ENCODE measurements at regions not wholly inside any gene's neighbourhood (a gene's known extent, or its start where the extent isn't known, plus 50 kb on each side); places are given as distances from the start of the nearest gene placed in this dataset.

DNA sequence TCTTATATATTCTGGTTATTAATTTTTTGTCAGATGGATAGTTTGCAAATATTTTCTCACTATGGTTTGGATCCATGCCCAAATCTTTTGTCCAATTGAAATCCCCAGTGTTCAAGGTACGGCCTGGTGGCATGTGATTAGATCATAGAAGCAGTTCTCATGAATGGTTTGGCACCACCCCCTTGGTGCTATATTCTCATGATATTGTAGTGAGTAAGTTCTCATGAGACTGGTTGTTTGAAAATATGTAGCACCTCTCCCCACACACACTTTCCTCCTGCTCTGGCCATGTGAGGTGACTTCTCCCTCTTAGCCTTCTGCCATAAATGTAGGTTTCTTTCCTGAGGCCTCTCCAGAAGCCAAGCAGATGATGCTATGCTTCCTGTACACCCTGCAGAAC is 107.7 kb upstream of the KYNU start:
- Mint-ChIP-seq H3K4me3 (ENCODE audit: unreplicated experiment) (no peak overlapping the region), H3K9me3 (ENCODE audit: unreplicated experiment) (peaks cover 3% of the 10 kb centered on the region), H3K36me3 (ENCODE audit: unreplicated experiment) (peaks cover 10% of the 10 kb centered on the region), H3K27me3 (ENCODE audit: unreplicated experiment) (no peaks in the 10 kb centered on the region), H3K27ac (ENCODE audit: unreplicated experiment) (no peak overlapping the region), H3K4me1 (ENCODE audit: low read depth, unreplicated experiment) (no peaks in the 10 kb centered on the region)
- TF ChIP-seq, protein P1, sequence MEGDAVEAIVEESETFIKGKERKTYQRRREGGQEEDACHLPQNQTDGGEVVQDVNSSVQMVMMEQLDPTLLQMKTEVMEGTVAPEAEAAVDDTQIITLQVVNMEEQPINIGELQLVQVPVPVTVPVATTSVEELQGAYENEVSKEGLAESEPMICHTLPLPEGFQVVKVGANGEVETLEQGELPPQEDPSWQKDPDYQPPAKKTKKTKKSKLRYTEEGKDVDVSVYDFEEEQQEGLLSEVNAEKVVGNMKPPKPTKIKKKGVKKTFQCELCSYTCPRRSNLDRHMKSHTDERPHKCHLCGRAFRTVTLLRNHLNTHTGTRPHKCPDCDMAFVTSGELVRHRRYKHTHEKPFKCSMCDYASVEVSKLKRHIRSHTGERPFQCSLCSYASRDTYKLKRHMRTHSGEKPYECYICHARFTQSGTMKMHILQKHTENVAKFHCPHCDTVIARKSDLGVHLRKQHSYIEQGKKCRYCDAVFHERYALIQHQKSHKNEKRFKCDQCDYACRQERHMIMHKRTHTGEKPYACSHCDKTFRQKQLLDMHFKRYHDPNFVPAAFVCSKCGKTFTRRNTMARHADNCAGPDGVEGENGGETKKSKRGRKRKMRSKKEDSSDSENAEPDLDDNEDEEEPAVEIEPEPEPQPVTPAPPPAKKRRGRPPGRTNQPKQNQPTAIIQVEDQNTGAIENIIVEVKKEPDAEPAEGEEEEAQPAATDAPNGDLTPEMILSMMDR (IDR thresholded peaks at IDR 0.05; ENCODE audit: partially characterized antibody, unreplicated experiment): no peak
- no peak for DNase-seq

DNA sequence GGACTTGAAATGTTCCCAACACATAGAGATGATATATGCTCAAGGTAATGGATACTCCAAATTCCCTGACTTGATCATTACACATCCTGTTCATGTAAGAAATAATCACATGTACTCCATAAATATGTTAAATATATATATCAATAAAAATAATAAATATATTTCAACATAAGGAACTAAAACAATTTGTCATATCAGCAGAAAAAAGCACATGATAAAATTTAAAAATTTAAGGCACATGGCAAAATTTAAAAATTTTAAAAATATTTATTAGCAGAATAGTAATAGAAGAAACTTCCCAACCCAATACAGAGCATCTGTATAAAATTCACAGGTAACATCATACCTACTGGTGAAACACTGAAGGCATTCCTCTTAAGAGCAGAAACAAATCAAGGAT is 109.6 kb upstream of the KYNU start:
- H3K36me3 Mint-ChIP-seq (ENCODE audit: unreplicated experiment): peaks cover 10% of the 10 kb centered on the region
- TF ChIP-seq, protein P1 (IDR thresholded peaks at IDR 0.05; ENCODE audit: partially characterized antibody, unreplicated experiment): no peak
- no peaks in the 10 kb centered on the region for H3K4me1 Mint-ChIP-seq (ENCODE audit: low read depth, unreplicated experiment)
- H3K9me3 Mint-ChIP-seq (ENCODE audit: unreplicated experiment): peaks cover 3% of the 10 kb centered on the region
- DNase-seq: no peak
- no peaks in the 10 kb centered on the region for H3K27me3 Mint-ChIP-seq (ENCODE audit: unreplicated experiment)
- H3K27ac Mint-ChIP-seq (ENCODE audit: unreplicated experiment): no peak overlapping the region
- no peak overlapping the region for H3K4me3 Mint-ChIP-seq (ENCODE audit: unreplicated experiment)

DNA sequence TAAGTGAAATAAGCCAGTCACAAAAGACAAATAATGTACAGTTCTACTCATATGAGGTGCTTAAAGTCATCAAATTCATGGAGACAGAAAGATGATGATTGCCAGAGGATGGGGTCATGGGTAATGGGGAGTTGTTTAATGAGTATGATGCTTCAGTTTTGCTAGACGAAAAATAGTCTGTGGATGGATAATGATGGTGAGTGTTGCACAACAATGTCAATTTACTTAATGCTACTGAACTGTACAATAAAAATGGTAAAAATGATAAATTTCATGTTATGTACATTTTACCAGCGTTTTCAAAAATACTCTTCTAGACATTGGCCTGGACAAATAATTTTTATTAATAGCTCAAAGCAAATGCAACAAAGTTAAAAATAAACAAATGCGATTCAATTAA is 118.5 kb upstream of the KYNU start:
- H3K36me3 Mint-ChIP-seq (ENCODE audit: unreplicated experiment): no peaks in the 10 kb centered on the region
- no peak overlapping the region for H3K27ac Mint-ChIP-seq (ENCODE audit: unreplicated experiment)
- H3K4me3 Mint-ChIP-seq (ENCODE audit: unreplicated experiment): no peak overlapping the region
- H3K27me3 Mint-ChIP-seq (ENCODE audit: unreplicated experiment): no peaks in the 10 kb centered on the region
- TF ChIP-seq, protein P1 (IDR thresholded peaks at IDR 0.05; ENCODE audit: partially characterized antibody, unreplicated experiment): no peak
- H3K4me1 Mint-ChIP-seq (ENCODE audit: low read depth, unreplicated experiment): no peaks in the 10 kb centered on the region
- DNase-seq: no peak
- no peaks in the 10 kb centered on the region for H3K9me3 Mint-ChIP-seq (ENCODE audit: unreplicated experiment)

DNA sequence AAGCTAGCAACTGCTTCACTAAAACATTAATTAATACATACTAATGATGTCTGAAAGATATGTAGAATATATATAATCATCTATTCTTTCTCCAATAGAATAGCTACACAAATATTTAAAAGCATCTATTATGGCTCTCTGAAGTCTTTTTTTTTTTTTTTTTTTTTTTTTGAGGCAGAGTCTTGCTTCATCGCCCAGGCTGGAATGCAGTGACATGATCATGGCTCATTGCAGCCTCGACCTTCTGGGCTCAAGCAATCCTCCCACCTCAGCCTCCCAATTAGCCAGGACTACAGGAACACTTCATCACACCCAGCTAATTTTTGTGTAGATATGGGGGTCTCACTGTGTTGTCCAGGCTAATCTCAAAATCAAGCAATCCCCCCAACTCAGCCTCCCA is 120.4 kb upstream of the KYNU start:
- Mint-ChIP-seq H3K36me3 (ENCODE audit: unreplicated experiment) (no peaks in the 10 kb centered on the region), H3K9me3 (ENCODE audit: unreplicated experiment) (no peaks in the 10 kb centered on the region), H3K4me3 (ENCODE audit: unreplicated experiment) (no peak overlapping the region), H3K4me1 (ENCODE audit: low read depth, unreplicated experiment) (no peaks in the 10 kb centered on the region), H3K27ac (ENCODE audit: unreplicated experiment) (no peak overlapping the region), H3K27me3 (ENCODE audit: unreplicated experiment) (no peaks in the 10 kb centered on the region)
- DNase-seq: no peak
- TF ChIP-seq, protein P1 (IDR thresholded peaks at IDR 0.05; ENCODE audit: partially characterized antibody, unreplicated experiment): no peak

DNA sequence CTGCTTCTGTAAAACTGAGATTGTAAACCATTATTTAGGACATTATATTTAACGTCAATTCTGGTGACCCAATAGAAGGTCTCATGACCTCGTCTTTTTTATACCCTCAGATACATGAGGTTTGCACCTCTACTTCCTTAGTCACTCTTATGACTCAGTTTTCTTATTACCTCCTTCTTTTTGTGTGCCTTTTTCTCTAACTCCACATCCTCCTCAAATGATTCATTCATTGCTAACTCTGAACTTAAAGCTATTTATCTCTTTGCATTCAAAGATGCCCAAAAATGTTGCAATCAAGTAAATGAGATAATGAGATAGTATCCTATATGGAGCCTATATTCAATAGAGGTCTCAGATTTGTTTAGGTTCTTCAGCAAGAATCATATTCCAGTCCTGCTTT is 121.0 kb upstream of the KYNU start:
- DNase-seq: no peak
- TF ChIP-seq, protein P1 (IDR thresholded peaks at IDR 0.05; ENCODE audit: partially characterized antibody, unreplicated experiment): no peak
- no peaks in the 10 kb centered on the region for H3K4me1 Mint-ChIP-seq (ENCODE audit: low read depth, unreplicated experiment)
- no peak overlapping the region for H3K27ac Mint-ChIP-seq (ENCODE audit: unreplicated experiment)
- no peaks in the 10 kb centered on the region for H3K36me3 Mint-ChIP-seq (ENCODE audit: unreplicated experiment)
- H3K27me3 Mint-ChIP-seq (ENCODE audit: unreplicated experiment): no peaks in the 10 kb centered on the region
- H3K4me3 Mint-ChIP-seq (ENCODE audit: unreplicated experiment): no peak overlapping the region
- H3K9me3 Mint-ChIP-seq (ENCODE audit: unreplicated experiment): no peaks in the 10 kb centered on the region
